Omental fat pad (tissue), 3 donors: ENCODE measurements at regions not wholly inside any gene's neighbourhood (a gene's known extent, or its start where the extent isn't known, plus 50 kb on each side); places are given as distances from the start of the nearest gene placed in this dataset.

ENCODE experiments used
- ATAC-seq: fragments of 150-250 bp; one replicate; pipeline ENCODE4 v1.9.1; 2016; ENCODE audit warnings: mild to moderate bottlenecking, moderate library complexity; ENCODE audit not compliant: low FRiP score
- DNase-seq: peaks from one replicate; pipeline ENCODE4 v3.0.0-alpha.2; 2019; ENCODE audit warnings: low spot score
- CTCF ChIP-seq, 3 donors: fragments of 450-650 bp; IDR thresholded peaks; one replicate each; pipeline ENCODE4 v1.5.1; 2016 to 2017; ENCODE audit warnings: antibody characterized with exemption in 3 of 3, mild to moderate bottlenecking in 3 of 3, moderate library complexity in 2 of 3

- ATAC-seq (no peak), DNase-seq (no peak)
- TF ChIP-seq CTCF (IDR thresholded peaks at IDR 0.05): no peak
These were observed 340.8 kb downstream of the RPS24 start for GRCh38 chr10:78374331-78375028.

GRCh38 chr10:78375854-78376785, 342.5 kb downstream of the RPS24 start:
- TF ChIP-seq CTCF (IDR thresholded peaks at IDR 0.05): no peak
- ATAC-seq: no peak
- no peak for DNase-seq

- no peak for DNase-seq
- no peak for ATAC-seq
- no peak for TF ChIP-seq CTCF (IDR thresholded peaks at IDR 0.05)
These were observed 343.7 kb downstream of the RPS24 start for GRCh38 chr10:78377356-78377755.

GRCh38 chr10:78378192-78378591, 344.5 kb downstream of the RPS24 start:
- ATAC-seq: no peak
- DNase-seq: no peak
- TF ChIP-seq CTCF (IDR thresholded peaks at IDR 0.05): no peak

DNA sequence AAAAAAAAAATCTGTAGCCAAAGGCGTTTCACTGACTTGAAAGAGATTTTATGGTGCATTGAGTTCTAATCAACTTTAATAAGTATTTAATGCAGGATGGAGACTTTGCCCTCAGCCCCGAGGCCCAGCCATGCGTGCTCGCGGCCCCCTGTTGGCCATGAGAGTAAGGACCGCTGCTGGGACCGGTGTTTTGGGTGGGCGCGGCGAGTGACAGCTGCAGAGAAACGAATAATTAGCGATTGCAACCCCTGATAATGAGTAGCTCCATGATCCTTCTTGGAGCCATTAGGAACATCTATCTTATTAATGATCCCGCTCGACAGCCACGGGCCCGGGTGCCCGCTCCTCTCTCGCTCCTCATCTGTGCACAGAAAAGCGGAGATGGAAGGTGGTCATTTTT, 347.4 kb downstream of the RPS24 start:
- ATAC-seq (no peak), DNase-seq (no peak)
- TF ChIP-seq CTCF (IDR thresholded peaks at IDR 0.05): no peak

DNA sequence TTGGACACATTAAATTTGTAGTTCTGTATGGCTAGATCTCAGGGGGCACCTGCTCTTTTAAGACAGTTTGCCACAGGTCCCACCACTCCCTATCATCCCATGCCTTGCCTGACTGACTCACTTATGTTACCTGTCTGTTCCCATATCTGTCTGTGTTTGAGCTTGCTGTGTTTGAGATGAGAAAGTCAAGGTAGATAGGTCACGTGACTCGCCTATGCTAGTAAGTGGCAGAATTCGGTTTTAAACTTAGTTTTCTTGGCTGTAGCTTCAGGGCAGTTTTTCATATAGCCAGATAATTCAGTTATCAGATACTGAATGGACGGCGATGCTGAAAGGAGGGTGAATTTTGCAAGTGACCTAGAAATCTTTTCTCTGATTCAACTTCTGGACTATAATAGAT, 348.4 kb downstream of the RPS24 start:
- no peak for ATAC-seq
- no peak for DNase-seq
- no peak for TF ChIP-seq CTCF (IDR thresholded peaks at IDR 0.05)
